Ishikawa (cell line): ENCODE measurements at regions not wholly inside any gene's neighbourhood (a gene's known extent, or its start where the extent isn't known, plus 50 kb on each side); places are given as distances from the start of the nearest gene placed in this dataset.

Source experiments
- CREB1 ChIP-seq: IDR thresholded peaks from 2 replicates; pipeline ENCODE4 v1.6.1; 2012; ENCODE audit warnings: low read depth
- FOXM1 ChIP-seq: IDR thresholded peaks from 2 replicates; pipeline ENCODE4 v1.6.1; 2012; ENCODE audit warnings: low read depth, borderline replicate concordance
- NFIC ChIP-seq: IDR thresholded peaks from 2 replicates; pipeline ENCODE4 v1.6.1; 2012
- TCF12 ChIP-seq: IDR thresholded peaks from 2 replicates; pipeline ENCODE4 v1.6.1; 2012; ENCODE audit warnings: low read depth
- YY1 ChIP-seq: IDR thresholded peaks from 2 replicates; pipeline ENCODE4 v1.6.1; 2012; ENCODE audit warnings: low read depth
- TF ChIP-seq, protein P1 (sequence below): IDR thresholded peaks from 2 replicates; pipeline ENCODE4 v1.6.1; 2012; ENCODE audit warnings: low read depth, mild to moderate bottlenecking

DNA sequence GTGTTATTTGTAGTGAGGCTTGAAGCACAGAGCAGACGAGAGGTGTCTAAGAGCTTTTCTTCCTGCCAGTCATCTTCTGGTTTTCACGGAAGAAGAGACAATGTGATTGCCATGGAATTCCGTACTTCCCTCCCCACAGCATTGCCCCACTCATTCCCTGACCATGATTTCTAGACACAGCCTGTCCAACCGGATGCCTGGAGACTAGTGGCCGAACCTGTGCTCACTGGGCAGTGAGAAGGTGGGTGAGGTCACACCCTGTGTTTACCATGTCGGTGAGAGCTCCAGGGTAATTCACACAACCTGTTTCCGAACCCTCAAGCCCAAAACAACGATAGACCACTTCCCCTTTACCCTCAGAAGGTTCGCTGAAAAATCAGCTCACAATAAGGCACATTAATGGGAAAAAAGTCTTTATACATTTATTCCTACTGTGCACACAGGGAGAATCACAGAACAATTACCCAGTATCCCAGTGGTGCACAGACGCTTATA lies 271.9 kb upstream of the FMN2 start:
- TF ChIP-seq, protein P1, sequence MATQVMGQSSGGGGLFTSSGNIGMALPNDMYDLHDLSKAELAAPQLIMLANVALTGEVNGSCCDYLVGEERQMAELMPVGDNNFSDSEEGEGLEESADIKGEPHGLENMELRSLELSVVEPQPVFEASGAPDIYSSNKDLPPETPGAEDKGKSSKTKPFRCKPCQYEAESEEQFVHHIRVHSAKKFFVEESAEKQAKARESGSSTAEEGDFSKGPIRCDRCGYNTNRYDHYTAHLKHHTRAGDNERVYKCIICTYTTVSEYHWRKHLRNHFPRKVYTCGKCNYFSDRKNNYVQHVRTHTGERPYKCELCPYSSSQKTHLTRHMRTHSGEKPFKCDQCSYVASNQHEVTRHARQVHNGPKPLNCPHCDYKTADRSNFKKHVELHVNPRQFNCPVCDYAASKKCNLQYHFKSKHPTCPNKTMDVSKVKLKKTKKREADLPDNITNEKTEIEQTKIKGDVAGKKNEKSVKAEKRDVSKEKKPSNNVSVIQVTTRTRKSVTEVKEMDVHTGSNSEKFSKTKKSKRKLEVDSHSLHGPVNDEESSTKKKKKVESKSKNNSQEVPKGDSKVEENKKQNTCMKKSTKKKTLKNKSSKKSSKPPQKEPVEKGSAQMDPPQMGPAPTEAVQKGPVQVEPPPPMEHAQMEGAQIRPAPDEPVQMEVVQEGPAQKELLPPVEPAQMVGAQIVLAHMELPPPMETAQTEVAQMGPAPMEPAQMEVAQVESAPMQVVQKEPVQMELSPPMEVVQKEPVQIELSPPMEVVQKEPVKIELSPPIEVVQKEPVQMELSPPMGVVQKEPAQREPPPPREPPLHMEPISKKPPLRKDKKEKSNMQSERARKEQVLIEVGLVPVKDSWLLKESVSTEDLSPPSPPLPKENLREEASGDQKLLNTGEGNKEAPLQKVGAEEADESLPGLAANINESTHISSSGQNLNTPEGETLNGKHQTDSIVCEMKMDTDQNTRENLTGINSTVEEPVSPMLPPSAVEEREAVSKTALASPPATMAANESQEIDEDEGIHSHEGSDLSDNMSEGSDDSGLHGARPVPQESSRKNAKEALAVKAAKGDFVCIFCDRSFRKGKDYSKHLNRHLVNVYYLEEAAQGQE, result no peak
- TF ChIP-seq CREB1, result no peak
- TF ChIP-seq FOXM1, result no peak
- no peak for TF ChIP-seq NFIC
- TF ChIP-seq TCF12, result no peak
- TF ChIP-seq YY1, result no peak
